ENCODE measurements at regions not wholly inside any gene's neighbourhood (a gene's known extent, or its start where the extent isn't known, plus 50 kb on each side); places are given as distances from the start of the nearest gene placed in this dataset.

DNA sequence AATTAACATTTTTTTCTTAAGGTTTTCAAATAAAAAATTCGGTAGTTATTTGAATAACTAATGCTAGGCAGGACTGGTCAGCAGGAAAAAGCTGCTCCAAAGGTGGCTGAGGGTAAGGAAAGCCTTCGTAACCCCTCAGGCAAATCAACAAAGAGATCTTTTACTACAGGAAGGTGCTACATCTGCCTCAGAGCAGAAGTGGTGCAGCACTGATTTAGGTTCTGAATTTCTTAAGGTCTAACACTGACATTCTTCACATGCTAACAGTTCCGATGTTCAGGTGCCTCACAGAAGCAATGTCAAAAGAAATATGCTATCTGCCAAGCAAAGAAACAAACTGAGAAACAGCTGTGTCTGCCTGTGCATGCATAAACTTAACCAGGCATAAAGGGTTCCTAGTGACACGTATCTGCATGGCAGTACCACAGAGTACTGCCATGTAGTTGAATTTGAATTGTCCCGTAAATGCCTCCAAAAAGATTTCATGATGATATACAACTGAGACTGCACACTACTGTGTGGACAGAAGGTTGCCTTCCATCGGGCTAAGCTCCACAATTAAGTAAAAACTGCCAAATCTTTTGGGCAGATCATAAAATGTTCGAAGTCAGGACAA is 275.0 kb upstream of the NSMCE3 start:
- TF ChIP-seq, protein P1, sequence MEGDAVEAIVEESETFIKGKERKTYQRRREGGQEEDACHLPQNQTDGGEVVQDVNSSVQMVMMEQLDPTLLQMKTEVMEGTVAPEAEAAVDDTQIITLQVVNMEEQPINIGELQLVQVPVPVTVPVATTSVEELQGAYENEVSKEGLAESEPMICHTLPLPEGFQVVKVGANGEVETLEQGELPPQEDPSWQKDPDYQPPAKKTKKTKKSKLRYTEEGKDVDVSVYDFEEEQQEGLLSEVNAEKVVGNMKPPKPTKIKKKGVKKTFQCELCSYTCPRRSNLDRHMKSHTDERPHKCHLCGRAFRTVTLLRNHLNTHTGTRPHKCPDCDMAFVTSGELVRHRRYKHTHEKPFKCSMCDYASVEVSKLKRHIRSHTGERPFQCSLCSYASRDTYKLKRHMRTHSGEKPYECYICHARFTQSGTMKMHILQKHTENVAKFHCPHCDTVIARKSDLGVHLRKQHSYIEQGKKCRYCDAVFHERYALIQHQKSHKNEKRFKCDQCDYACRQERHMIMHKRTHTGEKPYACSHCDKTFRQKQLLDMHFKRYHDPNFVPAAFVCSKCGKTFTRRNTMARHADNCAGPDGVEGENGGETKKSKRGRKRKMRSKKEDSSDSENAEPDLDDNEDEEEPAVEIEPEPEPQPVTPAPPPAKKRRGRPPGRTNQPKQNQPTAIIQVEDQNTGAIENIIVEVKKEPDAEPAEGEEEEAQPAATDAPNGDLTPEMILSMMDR (IDR thresholded peaks at IDR 0.05; ENCODE audit: low read length, missing control alignments), result no peak
- no peak overlapping the region for H3K4me3 ChIP-seq (replicated peaks; ENCODE audit: low read depth, low read length)
- DNase-seq (ENCODE audit: low read depth), result no peak

DNA sequence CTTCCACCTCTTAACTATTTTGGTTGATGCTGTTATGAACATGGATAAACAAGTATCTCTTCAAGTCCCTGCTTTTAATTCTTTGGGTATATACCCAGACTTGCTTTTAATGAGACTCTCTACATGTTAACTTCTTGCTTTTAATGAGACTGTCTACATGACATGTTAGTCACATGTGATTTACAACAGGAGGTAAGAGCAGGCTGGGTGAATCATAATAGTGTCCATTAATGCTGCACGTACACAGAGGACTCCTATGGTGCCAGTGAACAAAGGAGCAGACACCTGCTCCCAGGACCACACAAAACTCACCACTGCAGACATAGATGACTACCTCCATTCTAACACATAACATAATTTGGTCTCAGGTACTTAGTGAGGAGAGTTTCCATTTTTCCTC is 273.4 kb upstream of the NSMCE3 start:
- no peak for DNase-seq (ENCODE audit: low read depth)
- TF ChIP-seq, protein P1 (IDR thresholded peaks at IDR 0.05; ENCODE audit: low read length, missing control alignments), result no peak
- H3K4me3 ChIP-seq (replicated peaks; ENCODE audit: low read depth, low read length), result no peak overlapping the region

DNA sequence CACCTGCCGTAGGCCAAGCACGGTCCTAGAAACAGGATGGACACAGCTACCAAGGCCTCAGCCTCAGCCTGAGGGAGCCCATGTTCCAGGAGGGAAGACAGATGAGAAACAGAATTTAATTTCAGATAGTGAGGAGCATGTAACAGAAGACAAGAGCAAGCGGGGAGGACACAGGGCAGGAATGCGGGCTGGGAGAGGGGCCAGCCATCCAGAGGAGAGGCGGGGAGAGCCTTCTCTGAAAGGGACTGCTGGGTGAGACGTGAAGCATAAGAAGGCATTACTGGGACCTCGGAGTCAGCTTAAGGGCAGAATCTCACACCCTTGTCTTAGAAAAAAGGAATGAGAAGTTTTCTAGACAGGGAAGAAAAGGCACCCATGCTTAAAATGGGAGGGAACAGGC is 271.7 kb upstream of the NSMCE3 start:
- DNase-seq (ENCODE audit: low read depth), result no peak
- H3K4me3 ChIP-seq (replicated peaks; ENCODE audit: low read depth, low read length), result no peak overlapping the region
- TF ChIP-seq, protein P1 (IDR thresholded peaks at IDR 0.05; ENCODE audit: low read length, missing control alignments), result no peak

DNA sequence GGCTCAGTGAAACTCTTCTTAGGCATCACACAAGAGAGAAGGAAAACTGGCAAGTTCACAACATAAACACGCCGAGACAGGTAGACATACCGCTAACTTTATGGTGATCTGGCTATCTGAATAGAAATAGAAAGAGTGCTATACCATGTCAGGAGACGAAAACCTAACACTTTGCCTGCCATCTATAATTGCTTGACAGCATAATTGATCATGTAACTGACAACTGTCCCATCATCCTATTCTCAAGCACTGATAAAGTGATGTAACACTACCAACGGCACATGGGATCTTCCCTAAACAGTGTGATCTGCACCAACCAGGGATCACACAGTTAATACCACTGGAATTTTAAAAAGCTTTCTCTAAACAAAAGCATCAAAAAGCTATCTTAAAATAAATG is 270.9 kb upstream of the NSMCE3 start:
- DNase-seq (ENCODE audit: low read depth), result no peak
- TF ChIP-seq, protein P1 (IDR thresholded peaks at IDR 0.05; ENCODE audit: low read length, missing control alignments), result no peak
- H3K4me3 ChIP-seq (replicated peaks; ENCODE audit: low read depth, low read length), result no peak overlapping the region

DNA sequence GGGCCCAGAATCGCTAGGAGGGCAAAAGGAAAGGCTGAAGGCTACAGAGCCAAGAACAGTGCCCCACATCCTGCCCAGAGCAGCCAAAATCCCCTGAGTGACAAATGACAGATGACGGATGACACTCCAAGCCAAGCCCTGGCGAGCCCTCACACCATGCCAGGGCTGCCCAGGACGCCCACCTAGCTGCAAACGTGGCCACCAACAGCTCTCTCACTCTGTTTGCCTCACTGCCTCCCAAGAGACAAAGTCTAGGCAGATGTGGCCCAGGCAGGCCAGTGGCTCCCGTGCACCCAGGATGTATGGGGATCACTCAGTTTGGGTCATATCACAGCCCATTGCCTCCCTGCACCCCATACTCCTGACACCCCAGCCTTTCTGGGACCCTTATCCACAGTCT is 270.1 kb upstream of the NSMCE3 start:
- no peak for DNase-seq (ENCODE audit: low read depth)
- TF ChIP-seq, protein P1 (IDR thresholded peaks at IDR 0.05; ENCODE audit: low read length, missing control alignments), result no peak
- H3K4me3 ChIP-seq (replicated peaks; ENCODE audit: low read depth, low read length), result no peak overlapping the region

DNA sequence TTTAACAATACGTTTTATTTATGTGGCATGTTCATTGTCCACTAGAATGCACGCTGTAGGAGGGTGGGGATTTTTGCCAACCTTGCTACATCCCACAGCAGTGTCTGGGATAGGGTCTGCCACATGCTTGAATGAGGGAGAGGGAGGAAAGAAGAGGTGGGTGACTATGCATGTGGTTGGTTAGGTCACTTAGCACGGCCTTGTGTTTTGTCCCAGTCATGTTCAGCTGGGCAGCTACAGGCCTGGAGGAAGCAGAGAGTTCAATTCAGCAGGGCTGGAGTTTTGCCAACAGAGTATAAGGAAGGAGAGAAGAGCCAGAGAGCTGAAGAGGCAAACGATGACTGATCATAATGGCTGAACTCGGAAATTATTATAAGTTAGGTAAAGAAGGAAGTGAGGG is 268.4 kb upstream of the NSMCE3 start:
- no peak overlapping the region for H3K4me3 ChIP-seq (replicated peaks; ENCODE audit: low read depth, low read length)
- peak; percentile 8 for DNase-seq (ENCODE audit: low read depth)
- TF ChIP-seq, protein P1 (IDR thresholded peaks at IDR 0.05; ENCODE audit: low read length, missing control alignments), result no peak

DNA sequence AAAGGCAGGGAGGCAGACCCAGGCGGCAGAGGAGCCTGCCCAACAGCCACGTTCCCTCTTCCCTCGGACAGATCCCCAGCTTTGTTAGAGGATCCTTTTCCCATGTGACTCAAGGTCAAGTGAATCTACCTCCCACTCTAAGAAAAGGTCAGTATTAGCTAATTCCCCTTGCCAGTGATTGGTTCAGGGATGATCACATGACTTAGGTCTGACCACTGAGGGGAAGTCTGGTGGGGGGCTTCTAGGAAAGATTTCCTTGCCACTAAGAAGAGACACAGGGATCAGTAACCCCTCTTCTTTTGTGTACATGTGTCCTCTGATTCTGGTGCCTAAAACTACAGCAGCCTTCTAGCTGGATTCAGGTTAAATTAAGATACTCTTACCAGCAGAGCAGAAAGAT is 266.3 kb upstream of the NSMCE3 start:
- no peak for DNase-seq (ENCODE audit: low read depth)
- H3K4me3 ChIP-seq (replicated peaks; ENCODE audit: low read depth, low read length), result no peak overlapping the region
- TF ChIP-seq, protein P1 (IDR thresholded peaks at IDR 0.05; ENCODE audit: low read length, missing control alignments), result no peak

Measured in fibroblast of pulmonary artery (primary cell).